ENCODE measurements at regions not wholly inside any gene's neighbourhood (a gene's known extent, or its start where the extent isn't known, plus 50 kb on each side); places are given as distances from the start of the nearest gene placed in this dataset.

DNA sequence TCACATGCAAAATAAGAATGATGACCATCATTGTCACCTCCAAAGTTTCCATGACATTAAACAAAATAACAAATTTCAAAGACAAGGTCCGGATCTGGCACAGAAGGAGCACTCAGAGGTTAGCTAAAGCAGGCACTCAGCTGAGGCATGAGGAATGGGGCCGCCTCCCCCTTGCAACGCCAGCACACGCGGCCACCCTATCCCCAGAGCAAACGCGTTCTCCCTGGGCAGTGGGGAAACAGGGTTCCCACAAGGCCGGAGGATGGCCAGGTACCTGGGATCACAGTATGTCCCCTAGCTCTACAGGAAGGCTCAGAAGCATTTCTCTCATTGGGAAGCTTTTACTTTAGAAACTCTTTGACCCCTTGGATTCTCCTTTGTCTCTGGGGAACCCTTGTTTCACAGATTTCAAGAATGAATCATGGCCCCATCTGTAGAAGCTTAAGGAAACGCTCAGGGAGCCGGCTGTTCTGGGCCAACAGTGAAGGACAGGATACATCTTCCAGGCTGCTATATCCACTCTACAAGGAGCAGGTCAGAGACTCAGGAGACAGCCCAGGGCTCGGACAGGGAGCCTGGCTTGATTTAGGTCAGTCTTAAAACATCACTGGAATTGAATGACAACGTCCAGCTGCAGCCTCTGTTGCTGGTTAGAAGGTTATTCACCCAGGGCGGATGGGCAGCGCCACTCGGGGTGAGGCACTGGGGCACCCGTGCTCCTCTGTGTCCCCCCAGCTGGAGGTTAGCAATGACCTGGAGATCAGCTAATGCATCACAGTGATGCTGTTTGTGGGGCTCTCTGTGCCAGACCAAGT lies 496.4 kb downstream of the NPHP4 start:
- H3K36me3 ChIP-seq (ENCODE audit: low read depth, low read length): no peaks in the 10 kb centered on the region
- ATAC-seq: no peak
- H3K4me1 ChIP-seq (ENCODE audit: insufficient read depth, low read length): no peaks in the 10 kb centered on the region
- H2AFZ ChIP-seq (ENCODE audit: low read length): no peak overlapping the region
- H3K4me3 ChIP-seq (ENCODE audit: low read length): no peak overlapping the region
- H3K9me3 ChIP-seq (ENCODE audit: low read length): no peaks in the 10 kb centered on the region
- ChIA-PET CTCF (no interaction called here), POLR2A (ENCODE audit: unreplicated experiment) (no interaction called here)
- TF ChIP-seq CTCF (conservative IDR thresholded peaks at IDR 0.05; ENCODE audit: low read depth, low read length) (no peak), EZH2phosphoT487 (IDR thresholded peaks at IDR 0.05; ENCODE audit: borderline replicate concordance, low read length) (no peak), EZH2 (IDR thresholded peaks at IDR 0.05; ENCODE audit: low read length, unreplicated experiment) (no peak)
- no peak overlapping the region for H3K27ac ChIP-seq (ENCODE audit: low read length)
- no peak overlapping the region for H3K4me2 ChIP-seq (ENCODE audit: low read length)
- no peaks in the 10 kb centered on the region for H3F3A ChIP-seq (ENCODE audit: low read length, unreplicated experiment)
- no peaks in the 10 kb centered on the region for H3K9me2 ChIP-seq (replicated peaks; ENCODE audit: low read length)
- no TSS peak for BruUV-seq (replicated peaks)
- intact Hi-C loops (cut with micrococcal nuclease): no loop called here
- peaks cover 85% of the 10 kb centered on the region for H3K27me3 ChIP-seq (ENCODE audit: low read length)
- H3K9ac ChIP-seq (ENCODE audit: low read length): no peak overlapping the region
- no peaks in the 10 kb centered on the region for H4K20me1 ChIP-seq (ENCODE audit: low read length)
- DNase-seq: no peak
- no peaks in the 10 kb centered on the region for H3K79me2 ChIP-seq (ENCODE audit: low read length)

DNA sequence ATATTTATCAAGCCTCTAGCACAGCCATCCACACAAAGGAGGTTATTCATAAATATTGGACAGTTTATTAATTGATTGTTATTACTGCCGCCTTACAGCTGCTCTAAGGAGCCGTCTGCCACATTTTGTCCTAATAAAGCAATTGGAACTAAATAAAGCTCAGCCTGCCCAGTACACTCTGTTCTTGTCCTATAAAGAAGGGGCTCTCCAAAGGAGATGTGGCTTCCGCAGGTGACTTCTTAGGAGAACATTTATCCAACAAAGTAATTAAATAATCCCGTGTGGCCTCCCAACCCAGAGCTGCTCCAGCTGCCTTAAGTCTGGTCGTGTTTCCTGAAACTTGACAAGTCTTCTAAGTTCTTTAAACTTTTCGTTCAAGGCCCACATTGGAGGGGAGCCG lies 497.7 kb downstream of the NPHP4 start:
- DNase-seq (no peak), ATAC-seq (no peak)
- no peak for TF ChIP-seq CTCF (conservative IDR thresholded peaks at IDR 0.05; ENCODE audit: low read depth, low read length)
- no peak for TF ChIP-seq EZH2 (IDR thresholded peaks at IDR 0.05; ENCODE audit: low read length, unreplicated experiment)
- TF ChIP-seq EZH2phosphoT487 (IDR thresholded peaks at IDR 0.05; ENCODE audit: borderline replicate concordance, low read length): no peak
- H3F3A ChIP-seq (ENCODE audit: low read length, unreplicated experiment): no peaks in the 10 kb centered on the region
- H4K20me1 ChIP-seq (ENCODE audit: low read length): no peaks in the 10 kb centered on the region
- no peaks in the 10 kb centered on the region for H3K9me2 ChIP-seq (replicated peaks; ENCODE audit: low read length)
- H3K4me1 ChIP-seq (ENCODE audit: insufficient read depth, low read length): no peaks in the 10 kb centered on the region
- H3K36me3 ChIP-seq (ENCODE audit: low read depth, low read length): no peaks in the 10 kb centered on the region
- ChIA-PET CTCF (no interaction called here), POLR2A (ENCODE audit: unreplicated experiment) (no interaction called here)
- peaks cover 94% of the 10 kb centered on the region for H3K27me3 ChIP-seq (ENCODE audit: low read length)
- H3K79me2 ChIP-seq (ENCODE audit: low read length): no peaks in the 10 kb centered on the region
- no peaks in the 10 kb centered on the region for H3K9me3 ChIP-seq (ENCODE audit: low read length)
- BruUV-seq (replicated peaks): no TSS peak
- H3K9ac ChIP-seq (ENCODE audit: low read length): no peak overlapping the region
- no peak overlapping the region for H3K27ac ChIP-seq (ENCODE audit: low read length)
- intact Hi-C loops (cut with micrococcal nuclease): no loop called here
- no peak overlapping the region for H3K4me3 ChIP-seq (ENCODE audit: low read length)
- no peak overlapping the region for H3K4me2 ChIP-seq (ENCODE audit: low read length)
- H2AFZ ChIP-seq (ENCODE audit: low read length): no peak overlapping the region

GRCh38 chr1:5493851-5494311 lies 498.3 kb downstream of the NPHP4 start:
- Histone ChIP-seq H3K9me3 (ENCODE audit: low read length) (no peaks in the 10 kb centered on the region), H3K9ac (ENCODE audit: low read length) (no peak overlapping the region), H3K9me2 (replicated peaks; ENCODE audit: low read length) (no peaks in the 10 kb centered on the region), H4K20me1 (ENCODE audit: low read length) (no peaks in the 10 kb centered on the region), H3K4me3 (ENCODE audit: low read length) (no peak overlapping the region), H2AFZ (ENCODE audit: low read length) (no peak overlapping the region), H3F3A (ENCODE audit: low read length, unreplicated experiment) (no peaks in the 10 kb centered on the region), H3K27ac (ENCODE audit: low read length) (no peak overlapping the region), H3K36me3 (ENCODE audit: low read depth, low read length) (no peaks in the 10 kb centered on the region), H3K4me1 (ENCODE audit: insufficient read depth, low read length) (no peaks in the 10 kb centered on the region), H3K4me2 (ENCODE audit: low read length) (no peak overlapping the region), H3K27me3 (ENCODE audit: low read length) (peaks cover 97% of the 10 kb centered on the region), H3K79me2 (ENCODE audit: low read length) (no peaks in the 10 kb centered on the region)
- DNase-seq (no peak), ATAC-seq (no peak)
- intact Hi-C loops (cut with micrococcal nuclease): no loop called here
- POLR2A ChIA-PET (ENCODE audit: unreplicated experiment): no interaction called here
- no TSS peak for BruUV-seq (replicated peaks)
- no peak for TF ChIP-seq EZH2phosphoT487 (IDR thresholded peaks at IDR 0.05; ENCODE audit: borderline replicate concordance, low read length)
- no peak for TF ChIP-seq CTCF (conservative IDR thresholded peaks at IDR 0.05; ENCODE audit: low read depth, low read length)
- no peak for TF ChIP-seq EZH2 (IDR thresholded peaks at IDR 0.05; ENCODE audit: low read length, unreplicated experiment)
- CTCF ChIA-PET: no interaction called here
